Effector memory CD4-positive, alpha-beta T cell (primary cell): ENCODE measurements at regions not wholly inside any gene's neighbourhood (a gene's known extent, or its start where the extent isn't known, plus 50 kb on each side); places are given as distances from the start of the nearest gene placed in this dataset.
"Not testable (repeated sequence)": the region's sequence is repeated elsewhere in the genome, so short reads cannot be mapped to it uniquely, and the experiment has no call there.

Experiments used
- DNase-seq, 3 donors: peaks; one replicate each; pipeline ENCODE4 v3.0.0-alpha.2; 2020
- H3K27ac ChIP-seq: 2 replicates; pipeline ENCODE4 v1.7.0; 2013; ENCODE audit warnings: mild to moderate bottlenecking, low read length, moderate library complexity; ENCODE audit not compliant: insufficient read depth, poor library complexity, severe bottlenecking
- H3K27me3 ChIP-seq: replicated peaks from 2 replicates; pipeline ENCODE4 v1.7.0; 2013; ENCODE audit warnings: mild to moderate bottlenecking, low read length; ENCODE audit not compliant: insufficient read depth, control insufficient read depth, poor library complexity, severe bottlenecking
- H3K36me3 ChIP-seq: 2 replicates; pipeline ENCODE4 v1.7.0; 2013; ENCODE audit warnings: mild to moderate bottlenecking, low read length, moderate library complexity; ENCODE audit not compliant: control insufficient read depth, insufficient read depth
- H3K4me1 ChIP-seq: 2 replicates; pipeline ENCODE4 v1.7.0; 2013; ENCODE audit warnings: low read length, mild to moderate bottlenecking; ENCODE audit not compliant: control insufficient read depth, insufficient read depth, poor library complexity, severe bottlenecking
- H3K4me3 ChIP-seq: 2 replicates; pipeline ENCODE4 v1.7.0; 2013; ENCODE audit warnings: low read length, low read depth, mild to moderate bottlenecking; ENCODE audit not compliant: insufficient read depth, poor library complexity, severe bottlenecking
- H3K9me3 ChIP-seq: 2 replicates; pipeline ENCODE4 v1.7.0; 2013; ENCODE audit warnings: mild to moderate bottlenecking, low read length, moderate library complexity; ENCODE audit not compliant: control insufficient read depth

GRCh38 chr3:145417678-145418077, 743.3 kb downstream of the PLOD2 start:
- Histone ChIP-seq H3K4me3 (no peak overlapping the region), H3K36me3 (no peaks in the 10 kb centered on the region), H3K27ac (no peak overlapping the region), H3K4me1 (no peaks in the 10 kb centered on the region), H3K9me3 (no peaks in the 10 kb centered on the region), H3K27me3 (no peaks in the 10 kb centered on the region)
- DNase-seq = no peak

GRCh38 chr3:145422556-145422955, 738.4 kb downstream of the PLOD2 start:
- Histone ChIP-seq H3K4me3 (no peak overlapping the region), H3K27ac (no peak overlapping the region), H3K27me3 (no peaks in the 10 kb centered on the region), H3K4me1 (no peaks in the 10 kb centered on the region), H3K9me3 (no peaks in the 10 kb centered on the region), H3K36me3 (no peaks in the 10 kb centered on the region)
- no peak for DNase-seq

GRCh38 chr3:145427355-145427754, 733.6 kb downstream of the PLOD2 start:
- Histone ChIP-seq H3K36me3 (no peaks in the 10 kb centered on the region), H3K4me3 (no peak overlapping the region), H3K27me3 (no peaks in the 10 kb centered on the region), H3K9me3 (no peaks in the 10 kb centered on the region), H3K4me1 (no peaks in the 10 kb centered on the region), H3K27ac (no peak overlapping the region)
- DNase-seq = no peak

DNA sequence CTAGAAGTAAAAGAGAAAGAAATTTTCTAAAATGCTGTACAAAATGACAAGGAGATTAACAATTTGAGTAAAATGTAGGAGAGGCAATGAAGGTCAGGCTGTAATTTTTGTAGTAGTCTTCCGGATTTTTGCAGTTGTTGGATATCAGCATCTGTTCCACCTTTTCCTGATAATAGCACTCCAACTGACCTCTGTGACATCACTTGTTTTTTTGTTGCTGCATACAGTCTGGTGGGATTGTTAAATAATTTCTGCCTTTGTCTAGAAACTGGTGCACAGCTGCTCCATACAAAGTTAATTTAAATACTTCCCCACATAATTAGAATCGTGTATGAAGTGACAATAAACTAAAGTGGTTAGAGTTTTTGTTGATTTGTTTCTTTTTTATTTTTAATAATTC, 731.4 kb downstream of the PLOD2 start:
- Histone ChIP-seq H3K4me1 (no peaks in the 10 kb centered on the region), H3K27ac (no peak overlapping the region), H3K27me3 (no peaks in the 10 kb centered on the region), H3K36me3 (no peaks in the 10 kb centered on the region), H3K4me3 (no peak overlapping the region), H3K9me3 (no peaks in the 10 kb centered on the region)
- no peak for DNase-seq

DNA sequence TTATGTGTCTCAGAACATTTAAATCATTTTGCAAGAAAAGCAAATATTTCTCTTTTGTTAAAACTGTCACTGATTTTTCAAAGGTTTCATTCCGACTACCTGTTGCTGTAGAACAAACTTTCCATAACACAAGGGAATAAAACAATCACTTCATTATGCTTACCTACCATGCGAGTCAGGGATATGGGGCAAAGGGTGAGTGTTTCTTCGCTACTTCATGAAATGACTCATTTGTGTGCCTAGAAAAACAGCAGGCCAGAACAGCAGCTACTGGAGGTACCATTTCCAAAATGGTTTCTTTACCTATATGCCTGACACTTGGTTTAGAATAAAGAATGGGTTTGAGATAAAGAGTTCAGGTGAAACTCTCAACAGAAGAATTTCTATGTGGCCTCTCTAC, 712.5 kb downstream of the PLOD2 start:
- no peak for DNase-seq
- H3K4me3 ChIP-seq = no peak overlapping the region
- no peak overlapping the region for H3K27ac ChIP-seq
- H3K9me3 ChIP-seq = no peaks in the 10 kb centered on the region
- no peaks in the 10 kb centered on the region for H3K36me3 ChIP-seq
- H3K4me1 ChIP-seq = no peaks in the 10 kb centered on the region
- H3K27me3 ChIP-seq = no peaks in the 10 kb centered on the region

DNA sequence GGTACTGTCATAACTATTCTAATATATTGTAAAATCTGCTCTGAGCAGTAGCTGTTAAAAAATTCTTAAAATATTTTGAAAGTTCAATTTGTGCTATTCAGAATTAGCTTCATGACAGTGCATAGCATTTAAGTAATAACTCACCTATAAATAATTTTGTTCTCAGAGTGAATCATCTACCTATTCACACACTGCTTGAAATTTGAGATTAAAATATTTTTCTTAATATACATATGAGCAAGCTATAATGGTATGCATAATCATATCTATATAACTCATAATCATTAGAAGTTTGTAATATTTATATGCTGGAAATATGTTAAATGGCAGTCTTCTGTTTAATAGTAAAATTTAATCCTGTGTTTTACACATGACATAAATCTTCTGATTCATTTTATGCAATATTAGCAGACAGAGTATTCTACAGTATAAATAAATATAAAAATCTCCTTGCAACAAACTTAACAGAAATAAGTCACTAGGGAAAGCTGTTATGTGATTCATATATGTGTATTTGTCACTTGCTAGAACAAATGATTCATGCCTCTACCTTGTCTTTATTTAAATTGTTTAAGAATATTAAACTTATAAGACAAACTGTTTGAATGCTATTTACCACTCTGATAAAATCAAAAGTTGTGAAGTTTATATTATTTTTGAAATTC, 710.8 kb downstream of the PLOD2 start:
- Histone ChIP-seq H3K9me3 (no peaks in the 10 kb centered on the region), H3K4me3 (no peak overlapping the region), H3K4me1 (no peaks in the 10 kb centered on the region), H3K27ac (no peak overlapping the region), H3K36me3 (no peaks in the 10 kb centered on the region), H3K27me3 (no peaks in the 10 kb centered on the region)
- DNase-seq = no peak

DNA sequence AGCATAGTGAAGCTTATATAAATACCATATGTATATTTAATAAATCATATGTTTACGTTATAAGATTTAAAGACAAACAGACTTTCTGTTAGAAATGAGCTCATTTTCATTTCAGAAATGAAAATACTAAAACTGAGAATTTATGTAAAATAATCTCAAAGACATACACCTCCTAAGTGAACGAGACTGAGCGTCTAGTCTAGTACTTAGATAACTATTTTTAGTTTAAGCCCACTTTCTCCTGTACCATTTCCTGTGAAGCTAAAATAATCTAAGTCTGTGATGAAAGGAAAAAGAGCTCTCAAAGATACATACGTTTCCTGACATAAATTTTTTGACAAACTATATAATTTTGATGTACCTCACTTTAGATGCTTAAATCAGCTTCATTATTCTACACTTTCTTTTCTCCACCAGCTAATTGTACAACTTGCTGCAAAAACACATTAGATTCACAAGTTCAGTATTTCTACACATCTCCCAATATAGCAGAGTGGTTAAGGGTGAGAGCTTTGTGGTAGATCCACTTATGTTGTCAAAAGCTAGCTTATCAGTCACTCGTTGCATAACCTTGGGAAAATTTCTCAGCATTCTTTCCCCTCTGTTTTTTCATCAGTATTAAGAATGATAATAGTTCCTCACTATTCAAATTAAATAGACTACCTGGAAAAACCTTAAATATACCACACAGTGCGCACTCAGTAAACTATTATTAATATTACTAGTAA, 703.0 kb downstream of the PLOD2 start:
- Histone ChIP-seq H3K27me3 (no peaks in the 10 kb centered on the region), H3K9me3 (no peaks in the 10 kb centered on the region), H3K4me1 (no peaks in the 10 kb centered on the region), H3K27ac (no peak overlapping the region), H3K36me3 (no peaks in the 10 kb centered on the region), H3K4me3 (no peak overlapping the region)
- DNase-seq = no peak

DNA sequence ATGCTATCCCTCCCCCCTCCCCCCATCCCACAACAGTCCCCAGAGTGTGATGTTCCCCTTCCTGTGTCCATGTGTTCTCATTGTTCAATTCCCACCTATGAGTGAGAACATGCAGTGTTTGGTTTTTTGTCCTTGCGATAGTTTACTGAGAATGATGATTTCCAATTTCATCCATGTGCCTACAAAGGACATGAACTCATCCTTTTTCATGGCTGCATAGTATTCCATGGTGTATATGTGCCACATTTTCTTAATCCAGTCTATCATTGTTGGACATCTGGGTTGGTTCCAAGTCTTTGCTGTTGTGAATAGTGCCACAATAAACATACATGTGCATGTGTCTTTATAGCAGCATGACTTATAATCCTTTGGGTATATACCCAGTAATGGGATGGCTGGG, 701.3 kb downstream of the PLOD2 start:
- not testable (repeated sequence) for H3K4me1 ChIP-seq, H3K4me3 ChIP-seq, DNase-seq, H3K36me3 ChIP-seq, H3K27me3 ChIP-seq, H3K9me3 ChIP-seq, H3K27ac ChIP-seq

DNA sequence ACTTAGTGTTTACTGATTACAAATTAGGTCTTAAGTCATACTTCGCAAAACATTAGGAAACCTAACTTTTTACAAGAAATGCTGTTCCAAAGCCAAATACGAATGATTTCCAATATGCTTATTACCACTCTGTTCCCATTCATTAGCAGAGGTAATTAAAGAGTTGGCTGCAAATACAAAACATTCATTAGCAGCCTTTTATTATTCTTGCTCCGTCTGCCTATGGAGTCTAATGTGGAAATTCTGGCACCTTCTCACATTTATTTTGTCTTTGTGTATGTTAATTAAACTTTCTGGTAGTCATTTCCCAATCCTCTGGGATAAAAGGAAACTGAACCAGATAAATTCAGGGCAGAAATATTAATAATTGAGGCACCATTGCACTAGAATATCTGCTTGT, 689.0 kb downstream of the PLOD2 start:
- no peaks in the 10 kb centered on the region for H3K36me3 ChIP-seq
- DNase-seq = no peak
- no peaks in the 10 kb centered on the region for H3K4me1 ChIP-seq
- no peak overlapping the region for H3K27ac ChIP-seq
- no peak overlapping the region for H3K4me3 ChIP-seq
- H3K27me3 ChIP-seq = no peaks in the 10 kb centered on the region
- no peaks in the 10 kb centered on the region for H3K9me3 ChIP-seq

GRCh38 chr3:145482735-145483134, 678.2 kb downstream of the PLOD2 start:
- not testable (repeated sequence) for DNase-seq, H3K9me3 ChIP-seq, H3K27ac ChIP-seq, H3K27me3 ChIP-seq, H3K36me3 ChIP-seq, H3K4me1 ChIP-seq, H3K4me3 ChIP-seq
